GM12873 (cell line): ENCODE measurements at regions not wholly inside any gene's neighbourhood (a gene's known extent, or its start where the extent isn't known, plus 50 kb on each side); places are given as distances from the start of the nearest gene placed in this dataset.

ENCODE experiments used
- CTCF ChIP-seq: IDR thresholded peaks from 2 replicates; pipeline ENCODE4 v1.5.1; 2012; ENCODE audit warnings: low read depth, mild to moderate bottlenecking, moderate library complexity, low read length, control low read depth; ENCODE audit not compliant: insufficient read depth; ENCODE audit errors: missing control alignments

- TF ChIP-seq CTCF, result no peak
Measured at GRCh38 chr18:4528405-4528804, 73.3 kb upstream of the DLGAP1 start.

- TF ChIP-seq CTCF, result no peak
Measured at GRCh38 chr18:4524096-4524495, 69.0 kb upstream of the DLGAP1 start.

- TF ChIP-seq CTCF, result no peak
Measured at GRCh38 chr18:4511166-4511565, 56.1 kb upstream of the DLGAP1 start.

- TF ChIP-seq CTCF, result no peak
Measured at GRCh38 chr18:4510711-4511110, 55.6 kb upstream of the DLGAP1 start.

GRCh38 chr18:4510160-4510559 is 55.1 kb upstream of the DLGAP1 start:
- no peak for TF ChIP-seq CTCF
